Midbrain (tissue), 1 donor: ENCODE measurements at regions not wholly inside any gene's neighbourhood (a gene's known extent, or its start where the extent isn't known, plus 50 kb on each side); places are given as distances from the start of the nearest gene placed in this dataset.

Experiments used
- DNase-seq: peaks from one replicate; lab custom pipeline; 2025; lab: John Stamatoyannopoulos, UW

GRCh38 chr3:154976072-154976983 lies 103.8 kb upstream of the MME start:
- no peak for DNase-seq

GRCh38 chr3:154973851-154974250 lies 106.3 kb upstream of the MME start:
- DNase-seq = no peak

DNA sequence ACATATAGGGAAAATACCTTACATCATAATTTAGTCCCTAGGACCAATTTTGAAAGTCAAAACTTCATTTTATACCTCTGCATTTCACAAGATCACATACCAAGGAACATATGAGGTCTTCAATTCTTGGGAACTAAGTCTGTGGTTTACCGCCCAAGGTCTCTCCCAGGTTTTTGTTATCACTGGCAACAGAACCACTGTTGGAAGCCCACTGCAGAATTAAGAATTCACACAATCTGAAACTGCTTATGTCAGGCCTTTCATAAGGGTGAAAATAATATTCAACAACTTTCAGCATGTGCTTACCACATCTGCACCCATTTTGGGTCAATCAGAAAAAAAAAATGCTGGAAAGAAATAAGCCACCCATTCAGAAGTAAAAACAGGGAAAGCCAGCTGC lies 107.2 kb upstream of the MME start:
- no peak for DNase-seq

DNA sequence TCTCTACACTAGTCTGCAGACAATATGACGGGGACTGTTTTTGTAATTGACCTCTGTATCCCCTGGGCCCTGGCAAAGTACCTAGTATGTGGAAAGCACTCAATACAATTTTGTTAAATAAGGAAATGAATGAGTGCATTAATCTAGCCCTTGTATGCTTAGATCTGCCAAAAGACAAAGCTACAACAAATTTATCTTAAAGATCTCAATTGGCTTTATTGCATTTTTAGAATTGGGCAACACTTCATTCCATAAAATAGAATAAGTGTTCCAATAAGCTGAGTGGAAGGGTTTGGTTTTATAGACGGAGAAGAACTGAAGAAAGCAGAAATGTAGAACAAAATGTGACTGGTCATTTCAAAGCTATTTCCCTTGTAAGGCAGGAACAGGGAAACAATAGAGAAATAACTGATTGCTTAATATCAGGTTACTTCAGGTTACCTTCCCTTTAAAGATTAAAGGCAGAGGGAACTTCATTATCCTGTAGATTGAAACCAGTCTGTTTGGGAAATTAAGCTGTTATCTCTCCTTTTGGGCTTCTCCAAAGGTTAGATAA lies 108.3 kb upstream of the MME start:
- DNase-seq = no peak

- no peak for DNase-seq
These were observed 108.8 kb upstream of the MME start for GRCh38 chr3:154971341-154971740.

DNA sequence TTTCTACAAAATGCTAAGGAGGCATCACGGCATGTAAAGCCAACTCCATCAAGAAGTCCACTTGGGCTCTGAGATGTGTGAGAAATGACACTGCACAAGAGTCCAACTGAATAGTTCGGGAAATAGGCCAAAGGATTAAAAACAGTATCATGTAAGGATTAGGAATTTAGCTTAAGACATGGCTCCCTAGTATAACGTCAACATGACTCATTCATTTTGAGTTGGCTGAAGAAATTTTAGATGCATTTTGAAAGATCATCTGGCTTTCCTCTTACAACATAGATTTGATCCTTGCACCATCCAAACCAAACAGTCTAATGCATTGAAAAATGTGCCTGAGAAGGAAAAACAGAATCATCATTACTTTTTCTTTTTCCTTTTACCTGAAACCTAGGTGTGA lies 109.3 kb upstream of the MME start:
- no peak for DNase-seq

GRCh38 chr3:154969366-154969765 lies 110.8 kb upstream of the MME start:
- DNase-seq = no peak

- no peak for DNase-seq
These were observed 113.0 kb upstream of the MME start for GRCh38 chr3:154967090-154967489.

- DNase-seq = no peak
These were observed 123.3 kb upstream of the MME start for GRCh38 chr3:154956815-154957214.

DNA sequence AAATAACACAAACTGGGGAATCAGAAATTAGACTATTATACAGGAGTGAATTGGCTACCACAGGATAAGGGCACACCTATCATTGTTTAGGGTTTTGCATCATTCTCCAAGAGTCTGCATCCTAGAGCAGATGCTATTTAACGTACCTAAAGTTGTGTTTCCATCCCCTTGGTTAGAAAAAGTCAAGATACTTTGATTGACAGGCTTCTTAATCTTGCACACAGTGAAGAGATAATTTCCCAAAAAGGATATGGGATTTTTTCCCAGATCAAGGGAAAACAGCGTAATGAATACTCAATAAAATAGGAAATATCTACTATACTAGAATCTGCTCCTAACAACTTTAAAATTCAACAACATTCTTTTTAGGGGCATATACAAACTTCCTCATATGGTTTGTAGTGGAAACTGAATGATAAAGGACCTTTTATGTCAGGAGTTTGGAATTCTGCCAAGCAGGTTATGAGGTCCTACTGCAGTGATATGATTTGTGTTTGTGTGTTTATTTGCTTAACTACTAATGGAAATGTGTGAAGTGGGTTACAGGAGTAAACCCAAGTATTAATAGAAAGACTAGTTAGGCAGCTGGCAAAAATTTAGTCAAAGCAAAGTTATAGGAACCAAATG lies 124.1 kb upstream of the MME start:
- DNase-seq = no peak

- DNase-seq = no peak
These were observed 125.4 kb upstream of the MME start for GRCh38 chr3:154954757-154955156.

DNA sequence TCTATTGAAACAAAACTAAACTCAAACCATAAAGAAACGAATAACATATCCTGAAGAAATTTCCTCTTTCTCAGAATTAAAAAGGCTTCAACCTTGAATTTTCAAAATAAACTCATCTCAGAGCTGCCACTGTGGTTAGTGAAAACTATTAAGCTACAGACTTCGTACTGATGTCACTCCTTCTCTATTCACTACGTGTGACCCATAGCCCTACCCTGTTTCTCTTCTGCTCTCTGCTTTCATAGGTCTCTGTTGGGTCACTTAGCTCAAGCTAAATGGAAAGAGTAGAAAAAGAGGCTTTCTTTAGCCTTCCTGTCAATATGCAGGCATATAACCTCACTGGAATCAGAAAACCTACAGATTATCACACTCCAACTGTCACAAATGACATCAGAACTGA lies 126.6 kb upstream of the MME start:
- no peak for DNase-seq

GRCh38 chr3:154952553-154952952 lies 127.6 kb upstream of the MME start:
- no peak for DNase-seq

- DNase-seq = no peak
These were observed 136.1 kb upstream of the MME start for GRCh38 chr3:154943981-154944380.

DNA sequence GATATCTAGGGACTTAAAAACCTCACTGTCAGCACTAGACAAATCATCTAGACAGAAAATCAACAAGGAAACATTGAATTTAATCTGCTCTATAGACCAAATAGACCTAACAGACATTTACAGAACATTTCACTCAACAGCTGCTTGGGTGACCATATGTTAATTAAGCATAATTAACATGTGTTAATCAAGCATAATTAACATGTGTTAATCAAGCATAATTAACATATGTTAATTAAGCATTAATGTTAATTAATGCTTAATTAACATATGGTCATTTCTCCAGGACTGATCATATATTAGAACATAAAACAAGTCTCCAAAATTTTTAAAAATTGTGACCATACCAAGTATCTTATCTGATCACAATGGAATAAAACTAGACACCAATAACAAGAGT lies 137.3 kb upstream of the MME start:
- DNase-seq = no peak

GRCh38 chr3:154936196-154936595 lies 143.9 kb upstream of the MME start:
- DNase-seq = no peak

DNA sequence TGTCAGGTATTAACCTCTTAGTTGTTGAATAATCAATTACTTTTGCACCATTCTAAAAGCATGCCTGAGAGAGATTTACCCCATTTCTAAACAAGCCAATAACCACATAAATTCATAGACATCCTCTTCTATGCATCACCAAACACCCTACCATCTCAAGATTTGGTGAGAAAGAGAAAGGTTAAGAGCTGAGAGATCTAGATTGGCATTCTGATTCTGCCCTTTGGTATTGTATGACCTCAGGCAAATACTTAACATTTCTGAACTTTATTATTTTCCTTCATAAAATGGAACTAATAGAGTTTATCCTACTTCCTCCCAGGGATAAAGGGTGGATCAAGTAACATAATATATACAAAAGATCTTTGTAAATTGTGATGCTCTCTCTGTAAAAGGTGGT lies 146.5 kb upstream of the MME start:
- no peak for DNase-seq

GRCh38 chr3:154932633-154933032 lies 147.5 kb upstream of the MME start:
- DNase-seq = no peak

GRCh38 chr3:154931484-154931883 lies 148.6 kb upstream of the MME start:
- DNase-seq = no peak

GRCh38 chr3:154926721-154927120 lies 153.4 kb upstream of the MME start:
- DNase-seq = no peak

DNA sequence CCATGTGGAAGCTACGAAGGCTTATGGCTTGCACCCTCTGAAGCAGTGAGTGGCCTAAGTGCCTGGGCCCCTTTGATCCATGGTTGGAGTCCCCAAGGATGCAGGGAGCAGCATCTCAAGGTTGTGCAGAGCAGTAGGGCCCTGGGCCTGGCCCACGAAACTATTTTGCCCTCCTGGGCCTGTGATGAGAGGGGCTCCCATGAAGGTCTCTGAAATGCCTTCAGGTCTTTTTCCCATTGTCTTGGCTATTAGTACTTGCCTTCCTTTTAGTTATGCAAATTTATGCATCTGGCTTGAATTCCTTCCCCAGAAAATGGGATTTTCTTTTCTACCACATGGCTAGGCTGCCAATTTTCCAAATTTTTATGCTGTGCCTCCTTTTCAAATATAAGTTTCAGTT lies 158.8 kb upstream of the MME start:
- DNase-seq = no peak

GRCh38 chr3:154919226-154919625 lies 160.9 kb upstream of the MME start:
- no peak for DNase-seq

DNA sequence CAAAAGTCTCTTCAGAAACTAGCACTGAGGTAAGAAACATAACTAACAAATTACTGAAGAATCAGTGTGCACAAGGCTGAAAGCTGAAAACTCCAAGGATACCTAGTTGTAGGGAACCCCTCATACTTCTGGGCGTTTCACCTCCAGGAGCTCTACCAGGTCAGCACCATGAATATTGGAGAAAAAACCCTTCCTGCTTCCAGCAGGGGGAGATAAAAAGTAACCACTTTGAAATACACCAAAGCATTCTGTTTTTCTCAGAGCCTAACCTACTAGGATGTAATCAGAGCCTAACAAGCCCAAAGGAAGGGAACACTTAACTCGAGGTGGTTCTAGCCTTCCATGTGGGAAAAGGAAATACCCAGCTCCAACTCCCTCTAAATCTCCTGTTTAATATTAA lies 175.8 kb upstream of the MME start:
- DNase-seq = no peak
